Fibroblast of lung (primary cell): ENCODE measurements at regions not wholly inside any gene's neighbourhood (a gene's known extent, or its start where the extent isn't known, plus 50 kb on each side); places are given as distances from the start of the nearest gene placed in this dataset.

Experiments
- DNase-seq, 2 donors: peaks; one replicate each; pipeline versions ENCODE4 v3.0.0 to v3.0.0-alpha.2; 2010; ENCODE audit warnings: low read depth in 2 of 2
- H2AFZ ChIP-seq: 2 replicates; pipeline ENCODE4 v1.5.1; 2012; ENCODE audit warnings: low read length, control low read depth, inconsistent platforms
- H3K27ac ChIP-seq: 2 replicates; pipeline ENCODE4 v1.5.1; 2011; ENCODE audit warnings: low read length, control low read depth; ENCODE audit not compliant: insufficient read depth
- H3K27me3 ChIP-seq: 2 replicates; pipeline ENCODE4 v1.5.1; 2011; ENCODE audit warnings: mild to moderate bottlenecking, low read length; ENCODE audit not compliant: control insufficient read depth, insufficient read depth
- H3K36me3 ChIP-seq: 2 replicates; pipeline ENCODE4 v1.5.1; 2011; ENCODE audit warnings: low read length; ENCODE audit not compliant: control insufficient read depth, insufficient read depth
- H3K4me1 ChIP-seq: 2 replicates; pipeline ENCODE4 v1.5.1; 2011; ENCODE audit warnings: low read length; ENCODE audit not compliant: control insufficient read depth, insufficient read depth; ENCODE audit errors: extremely low read depth
- H3K4me2 ChIP-seq: 2 replicates; pipeline ENCODE4 v1.5.1; 2011; ENCODE audit warnings: low read length, control low read depth; ENCODE audit not compliant: insufficient read depth; ENCODE audit errors: extremely low read depth
- H3K4me3 ChIP-seq, 4 experiments: fragments of 200-600 bp in 1 of 4; sonication (generic) in 1 of 4; replicated peaks in 1 of 4; 2 replicates each; pipeline ENCODE4 v1.5.1; 2011 to 2016; ENCODE audit warnings: low read length in 4 of 4, low read depth in 3 of 4, mild to moderate bottlenecking in 3 of 4, control low read depth in 2 of 4, inconsistent platforms in 1 of 4, mixed read lengths in 1 of 4; ENCODE audit not compliant: insufficient read depth in 1 of 4; ENCODE audit errors: control extremely low read depth in 1 of 4
- H3K79me2 ChIP-seq: 2 replicates; pipeline ENCODE4 v1.5.1; 2012; ENCODE audit warnings: mild to moderate bottlenecking, low read length, inconsistent platforms; ENCODE audit not compliant: control insufficient read depth, insufficient read depth
- H3K9ac ChIP-seq: 2 replicates; pipeline ENCODE4 v1.5.1; 2011; ENCODE audit warnings: mild to moderate bottlenecking, low read length, control low read depth; ENCODE audit not compliant: insufficient read depth
- H3K9me3 ChIP-seq: 2 replicates; pipeline ENCODE4 v1.5.1; 2012; ENCODE audit warnings: low read depth, low read length; ENCODE audit not compliant: control insufficient read depth, insufficient read depth
- H4K20me1 ChIP-seq: 2 replicates; pipeline ENCODE4 v1.5.1; 2011; ENCODE audit warnings: low read length; ENCODE audit not compliant: control insufficient read depth, insufficient read depth; ENCODE audit errors: extremely low read depth
- EZH2 ChIP-seq: IDR thresholded peaks from 2 replicates; pipeline ENCODE4 v1.5.1; 2012; ENCODE audit warnings: low read length, control low read depth, mild to moderate bottlenecking; ENCODE audit errors: missing control alignments
- TF ChIP-seq, protein P1 (sequence below), 2 donors: IDR thresholded peaks in 1 of 2; conservative IDR thresholded peaks in 1 of 2; 1 replicate in 1 of 2; 2 replicates in 1 of 2; pipeline ENCODE4 v1.5.1; 2011 to 2012; ENCODE audit warnings: low read length in 2 of 2, control low read depth in 1 of 2, inconsistent platforms in 1 of 2, low read depth in 1 of 2, mild to moderate bottlenecking in 1 of 2

DNA sequence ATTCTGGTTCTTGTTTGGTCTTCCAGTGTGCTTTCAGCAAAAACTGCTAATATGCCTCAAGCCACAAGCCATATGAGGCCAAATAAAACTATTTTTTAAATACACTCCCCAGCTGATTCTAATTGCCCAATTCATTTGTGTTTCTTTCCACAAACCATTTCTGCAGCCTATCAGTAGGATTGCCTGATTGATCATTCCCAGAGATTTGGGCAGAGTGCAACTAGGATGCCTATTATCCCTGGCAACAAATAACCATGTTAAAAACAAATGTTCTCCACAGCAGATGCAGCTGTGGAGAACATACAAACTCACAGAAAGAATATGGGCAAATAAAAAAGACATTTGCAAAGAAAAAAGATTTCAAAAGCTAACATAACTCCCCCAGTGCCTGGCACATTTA, 76.9 kb upstream of the CAV2 start:
- no peak overlapping the region for H3K4me2 ChIP-seq
- H3K9me3 ChIP-seq = no peaks in the 10 kb centered on the region
- no peak overlapping the region for H3K9ac ChIP-seq
- no peak overlapping the region for H3K4me3 ChIP-seq
- no peak for TF ChIP-seq EZH2
- TF ChIP-seq, protein P1, sequence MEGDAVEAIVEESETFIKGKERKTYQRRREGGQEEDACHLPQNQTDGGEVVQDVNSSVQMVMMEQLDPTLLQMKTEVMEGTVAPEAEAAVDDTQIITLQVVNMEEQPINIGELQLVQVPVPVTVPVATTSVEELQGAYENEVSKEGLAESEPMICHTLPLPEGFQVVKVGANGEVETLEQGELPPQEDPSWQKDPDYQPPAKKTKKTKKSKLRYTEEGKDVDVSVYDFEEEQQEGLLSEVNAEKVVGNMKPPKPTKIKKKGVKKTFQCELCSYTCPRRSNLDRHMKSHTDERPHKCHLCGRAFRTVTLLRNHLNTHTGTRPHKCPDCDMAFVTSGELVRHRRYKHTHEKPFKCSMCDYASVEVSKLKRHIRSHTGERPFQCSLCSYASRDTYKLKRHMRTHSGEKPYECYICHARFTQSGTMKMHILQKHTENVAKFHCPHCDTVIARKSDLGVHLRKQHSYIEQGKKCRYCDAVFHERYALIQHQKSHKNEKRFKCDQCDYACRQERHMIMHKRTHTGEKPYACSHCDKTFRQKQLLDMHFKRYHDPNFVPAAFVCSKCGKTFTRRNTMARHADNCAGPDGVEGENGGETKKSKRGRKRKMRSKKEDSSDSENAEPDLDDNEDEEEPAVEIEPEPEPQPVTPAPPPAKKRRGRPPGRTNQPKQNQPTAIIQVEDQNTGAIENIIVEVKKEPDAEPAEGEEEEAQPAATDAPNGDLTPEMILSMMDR (conservative IDR thresholded peaks at IDR 0.05 in 1 of 2, IDR thresholded peaks at IDR 0.05 in 1 of 2; ENCODE audit: low read depth in 1 of 2, low read length in 2 of 2) = no peak
- no peak overlapping the region for H3K27ac ChIP-seq
- no peaks in the 10 kb centered on the region for H4K20me1 ChIP-seq
- H3K79me2 ChIP-seq = no peaks in the 10 kb centered on the region
- peaks cover 2% of the 10 kb centered on the region for H3K4me1 ChIP-seq
- H3K27me3 ChIP-seq = no peaks in the 10 kb centered on the region
- DNase-seq = no peak
- no peaks in the 10 kb centered on the region for H3K36me3 ChIP-seq
- no peak overlapping the region for H2AFZ ChIP-seq

DNA sequence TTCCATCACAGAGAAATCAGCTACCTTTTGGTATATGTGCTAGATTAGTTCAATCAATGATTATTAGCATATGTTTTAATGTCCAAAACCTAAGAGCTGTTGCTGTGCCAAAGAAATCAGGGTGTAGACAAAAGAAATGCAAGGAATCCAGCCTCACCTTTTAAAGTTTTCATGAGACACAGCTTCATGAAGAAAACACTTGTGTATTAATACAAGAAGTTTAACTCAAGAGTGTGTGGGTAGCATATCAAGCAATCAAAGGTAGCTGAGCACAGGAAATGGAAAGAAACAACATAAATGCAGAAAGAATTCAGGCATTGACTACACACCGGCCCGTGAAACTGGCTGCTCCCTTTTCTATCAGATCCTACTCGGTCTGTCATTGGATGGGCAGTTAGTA, 76.0 kb upstream of the CAV2 start:
- TF ChIP-seq, protein P1 (conservative IDR thresholded peaks at IDR 0.05 in 1 of 2, IDR thresholded peaks at IDR 0.05 in 1 of 2; ENCODE audit: low read depth in 1 of 2, low read length in 2 of 2) = no peak
- TF ChIP-seq EZH2 = no peak
- Histone ChIP-seq H3K9ac (no peak overlapping the region), H3K4me2 (no peak overlapping the region), H3K4me3 (no peak overlapping the region), H3K9me3 (no peaks in the 10 kb centered on the region), H3K79me2 (no peaks in the 10 kb centered on the region), H3K4me1 (peaks cover 2% of the 10 kb centered on the region), H3K27me3 (no peaks in the 10 kb centered on the region), H3K27ac (no peak overlapping the region), H4K20me1 (no peaks in the 10 kb centered on the region), H3K36me3 (no peaks in the 10 kb centered on the region), H2AFZ (no peak overlapping the region)
- peak in 1 of 2 donors; percentile 36 for DNase-seq

DNA sequence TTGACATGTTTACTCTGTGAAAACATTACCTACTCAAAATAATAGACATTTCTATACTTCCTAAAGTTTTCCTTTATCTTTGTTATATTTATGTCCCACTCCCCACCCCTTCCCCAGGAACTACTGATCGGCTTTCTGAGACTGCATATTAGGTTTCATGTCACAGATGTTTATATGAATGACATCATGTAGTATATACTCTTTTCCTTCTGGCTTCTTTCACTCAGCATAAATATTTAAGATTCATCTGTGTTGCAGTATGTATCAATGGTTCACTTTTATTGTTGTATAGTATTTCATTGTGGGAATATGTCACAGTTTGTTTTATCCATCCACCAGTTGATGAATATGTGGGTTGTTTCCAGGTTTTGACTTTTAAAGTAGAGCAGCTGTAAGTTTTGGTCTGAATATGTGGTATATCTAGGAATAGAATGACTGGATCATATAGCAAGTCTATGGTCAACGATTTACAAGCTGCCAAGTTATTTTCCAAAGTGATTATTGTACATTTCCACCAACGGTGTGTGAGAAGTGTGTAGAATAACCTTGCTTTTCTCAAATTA, 73.8 kb upstream of the CAV2 start:
- H3K4me3 ChIP-seq = no peak overlapping the region
- no peak overlapping the region for H3K4me2 ChIP-seq
- TF ChIP-seq EZH2 = no peak
- TF ChIP-seq, protein P1 (conservative IDR thresholded peaks at IDR 0.05 in 1 of 2, IDR thresholded peaks at IDR 0.05 in 1 of 2; ENCODE audit: low read depth in 1 of 2, low read length in 2 of 2) = no peak
- no peak overlapping the region for H2AFZ ChIP-seq
- H4K20me1 ChIP-seq = no peaks in the 10 kb centered on the region
- H3K9ac ChIP-seq = no peak overlapping the region
- no peaks in the 10 kb centered on the region for H3K27me3 ChIP-seq
- H3K79me2 ChIP-seq = no peaks in the 10 kb centered on the region
- no peaks in the 10 kb centered on the region for H3K9me3 ChIP-seq
- no peak overlapping the region for H3K27ac ChIP-seq
- peaks cover 2% of the 10 kb centered on the region for H3K4me1 ChIP-seq
- no peaks in the 10 kb centered on the region for H3K36me3 ChIP-seq
- no peak for DNase-seq
